ENCODE measurements at regions not wholly inside any gene's neighbourhood (a gene's known extent, or its start where the extent isn't known, plus 50 kb on each side); places are given as distances from the start of the nearest gene placed in this dataset.
"Not testable (repeated sequence)": the region's sequence is repeated elsewhere in the genome, so short reads cannot be mapped to it uniquely, and the experiment has no call there.

DNA sequence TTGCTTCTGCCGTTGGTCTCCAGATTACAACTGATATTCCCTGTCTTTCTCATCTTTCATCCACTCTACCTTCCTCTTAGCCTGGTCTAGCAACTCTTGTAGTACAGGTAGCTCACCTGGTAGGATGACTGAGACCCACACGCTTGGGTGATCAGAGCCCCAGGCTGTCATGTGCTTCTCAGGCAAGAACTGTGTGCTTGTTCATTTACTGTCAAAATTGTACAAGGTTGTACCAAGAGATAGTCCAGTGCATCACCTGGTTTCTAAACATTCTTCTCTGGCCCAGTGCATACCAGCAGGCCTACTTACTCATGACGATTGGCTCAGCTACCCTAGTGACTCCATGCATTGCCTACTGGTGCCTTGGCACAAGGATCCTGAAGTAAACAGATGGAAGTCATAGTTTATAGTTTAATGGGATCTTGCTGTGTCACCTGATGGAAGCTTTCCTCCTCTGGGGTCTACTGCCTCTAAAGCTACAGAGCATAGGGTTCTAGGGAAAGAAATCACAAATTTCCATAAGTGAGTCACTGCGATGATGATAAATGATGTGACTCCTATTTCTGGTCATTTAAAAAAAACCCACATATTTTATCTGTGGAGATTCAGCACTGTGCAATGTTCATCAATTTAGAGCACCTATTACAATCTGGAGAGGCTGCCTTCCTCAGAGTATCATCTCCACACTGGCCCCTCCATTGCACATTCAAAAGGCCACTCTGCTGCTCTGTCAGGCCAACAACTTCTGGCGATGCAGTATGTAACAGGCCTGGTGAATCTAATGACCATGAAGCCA lies 481.8 kb upstream of the MEIS1 start:
- no peak for DNase-seq (ENCODE audit: low read depth in 2 of 2)

DNA sequence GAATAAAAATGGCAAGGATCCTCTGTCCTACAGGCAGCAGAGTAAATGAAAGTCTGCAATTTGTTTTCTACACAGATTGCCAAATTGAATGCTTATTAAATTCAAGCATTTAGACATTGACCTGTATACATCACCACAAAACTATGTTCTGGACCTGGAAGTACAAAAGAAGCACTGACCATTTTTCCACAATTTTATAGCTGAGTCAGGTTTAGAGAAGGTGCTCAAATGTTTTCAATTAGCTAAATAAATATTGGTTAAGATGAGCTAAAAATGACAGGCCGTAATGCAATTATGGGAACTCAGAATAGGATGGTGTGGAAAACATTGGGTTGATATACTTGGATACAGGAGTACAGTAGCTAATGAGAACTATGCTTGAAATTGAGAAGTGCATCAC lies 490.7 kb upstream of the MEIS1 start:
- no peak for DNase-seq (ENCODE audit: low read depth in 2 of 2)

DNA sequence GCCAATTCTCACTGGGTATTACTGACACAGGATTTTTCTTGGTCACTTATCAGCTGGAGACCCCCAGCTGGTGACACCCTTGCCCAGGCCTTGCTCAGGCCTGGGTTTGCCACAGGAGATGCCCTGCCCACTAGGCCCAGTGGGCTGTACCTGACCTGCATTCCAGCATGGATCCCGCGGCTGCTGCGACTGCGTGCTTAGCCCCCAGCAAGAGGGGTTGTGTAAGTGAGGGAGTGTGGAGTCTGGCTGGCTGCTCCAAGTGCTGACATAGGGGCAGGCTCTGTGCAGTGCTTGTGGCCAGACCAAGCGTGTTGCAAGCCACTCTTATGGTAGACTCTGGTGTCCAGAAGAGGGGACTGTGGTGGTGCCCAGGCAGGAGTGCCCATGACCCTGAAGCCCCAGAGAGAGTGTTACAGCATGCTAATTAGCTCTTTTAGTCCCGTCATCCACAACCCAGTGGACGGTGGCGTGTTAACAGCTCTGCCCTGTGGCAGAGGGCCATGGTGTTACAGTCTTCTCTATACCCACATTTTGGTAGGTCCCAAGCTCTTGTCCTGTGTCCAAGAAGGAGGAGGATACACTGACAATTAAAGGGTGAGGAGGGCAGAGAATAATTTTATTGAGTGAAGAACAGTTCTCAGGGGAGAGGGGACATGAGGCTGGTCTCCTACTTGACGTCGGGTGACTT lies 491.7 kb upstream of the MEIS1 start:
- no peak for DNase-seq (ENCODE audit: low read depth in 2 of 2)

GRCh38 chr2:65940856-65941255 lies 494.1 kb upstream of the MEIS1 start:
- no peak for DNase-seq (ENCODE audit: low read depth in 2 of 2)

DNA sequence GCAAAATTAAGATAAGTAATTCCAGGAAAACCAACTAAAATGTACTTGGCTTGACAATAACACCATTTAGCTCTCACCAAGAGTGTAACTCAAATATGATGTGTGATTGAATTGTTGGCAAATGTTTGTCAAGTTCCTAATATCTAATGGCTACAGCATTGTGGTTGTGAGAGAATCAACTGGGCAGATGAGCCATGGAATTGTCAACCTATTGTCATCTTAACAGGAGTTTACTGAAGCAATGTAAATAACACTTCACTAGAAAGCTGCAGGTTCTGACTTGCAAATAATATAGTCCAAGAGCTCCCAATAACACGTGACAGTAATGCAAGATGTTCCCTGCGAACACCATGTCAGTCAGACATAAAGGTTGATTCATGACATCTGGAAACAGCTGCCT lies 495.2 kb upstream of the MEIS1 start:
- no peak for DNase-seq (ENCODE audit: low read depth in 2 of 2)

- DNase-seq (ENCODE audit: low read depth in 2 of 2): no peak
Observed at GRCh38 chr2:65937379-65938160, 497.4 kb upstream of the MEIS1 start.

GRCh38 chr2:65934992-65935629 lies 499.8 kb upstream of the MEIS1 start:
- no peak for DNase-seq (ENCODE audit: low read depth in 2 of 2)

- no peak for DNase-seq (ENCODE audit: low read depth in 2 of 2)
Observed at GRCh38 chr2:65932571-65932970, 500.2 kb upstream of the SPRED2 start.

DNA sequence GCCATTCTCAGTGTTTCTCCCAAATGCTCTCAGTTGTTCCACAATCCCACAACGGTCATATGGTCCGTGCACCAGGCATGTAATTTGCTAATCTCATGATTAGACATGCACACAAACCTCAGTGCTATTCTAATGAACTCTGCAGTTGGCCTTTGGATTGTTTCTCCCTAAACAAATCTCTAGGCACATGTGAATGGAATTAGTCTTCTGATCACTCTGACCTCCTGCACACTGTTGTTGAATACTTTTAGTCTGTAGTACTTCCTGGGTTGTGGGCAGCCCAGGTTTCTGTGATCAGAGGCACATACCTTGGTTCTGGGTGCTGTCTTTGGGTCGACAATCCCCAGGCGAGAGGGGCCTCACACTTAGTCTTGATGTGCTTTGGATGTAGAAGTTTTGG lies 498.7 kb upstream of the SPRED2 start:
- no peak for DNase-seq (ENCODE audit: low read depth in 2 of 2)

- DNase-seq (ENCODE audit: low read depth in 2 of 2): no peak
Observed at GRCh38 chr2:65930259-65930658, 497.9 kb upstream of the SPRED2 start.

DNA sequence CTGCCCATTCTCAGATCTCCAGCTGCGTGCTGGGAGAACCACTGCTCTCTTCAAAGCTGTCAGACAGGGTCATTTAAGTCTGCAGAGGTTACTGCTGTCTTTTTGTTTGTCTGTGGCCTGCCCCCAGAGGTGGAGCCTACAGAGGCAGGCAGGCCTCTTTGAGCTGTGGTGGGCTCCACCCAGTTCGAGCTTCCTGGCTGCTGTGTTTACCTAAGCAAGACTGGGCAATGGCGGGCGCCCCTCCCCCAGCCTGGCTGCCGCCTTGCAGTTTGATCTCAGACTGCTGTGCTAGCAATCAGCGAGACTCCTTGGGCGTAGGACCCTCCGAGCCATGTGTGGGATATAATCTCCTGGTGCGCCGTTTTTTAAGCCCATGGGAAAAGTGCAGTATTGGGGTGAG lies 497.3 kb upstream of the SPRED2 start:
- not testable (repeated sequence) for DNase-seq (ENCODE audit: low read depth in 2 of 2)

GRCh38 chr2:65922794-65923193 lies 490.4 kb upstream of the SPRED2 start:
- no peak for DNase-seq (ENCODE audit: low read depth in 2 of 2)

GRCh38 chr2:65922030-65922429 lies 489.6 kb upstream of the SPRED2 start:
- no peak for DNase-seq (ENCODE audit: low read depth in 2 of 2)

DNA sequence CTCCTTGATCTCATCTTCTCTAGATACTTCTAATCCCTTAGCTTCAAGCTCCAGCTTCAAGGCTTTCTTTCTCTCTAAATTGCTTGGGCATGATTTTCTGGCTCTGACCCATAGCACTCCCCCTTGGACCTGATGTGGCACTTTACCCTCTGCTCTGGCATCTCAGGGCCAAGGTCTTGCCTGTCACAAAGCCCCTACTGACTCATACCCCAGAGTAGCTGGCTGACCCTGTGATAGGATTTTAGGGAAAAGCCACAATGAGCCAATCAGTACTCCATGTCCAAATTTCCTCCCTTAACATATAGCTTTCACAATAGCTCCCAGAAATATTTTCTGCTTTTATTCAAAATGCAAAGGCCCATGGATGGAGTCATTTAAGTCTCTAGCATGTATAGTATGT lies 488.7 kb upstream of the SPRED2 start:
- no peak for DNase-seq (ENCODE audit: low read depth in 2 of 2)

GRCh38 chr2:65920659-65921058 lies 488.3 kb upstream of the SPRED2 start:
- DNase-seq (ENCODE audit: low read depth in 2 of 2): no peak

GRCh38 chr2:65919550-65920188 lies 487.3 kb upstream of the SPRED2 start:
- no peak for DNase-seq (ENCODE audit: low read depth in 2 of 2)

GRCh38 chr2:65918760-65919187 lies 486.4 kb upstream of the SPRED2 start:
- DNase-seq (ENCODE audit: low read depth in 2 of 2): no peak

DNA sequence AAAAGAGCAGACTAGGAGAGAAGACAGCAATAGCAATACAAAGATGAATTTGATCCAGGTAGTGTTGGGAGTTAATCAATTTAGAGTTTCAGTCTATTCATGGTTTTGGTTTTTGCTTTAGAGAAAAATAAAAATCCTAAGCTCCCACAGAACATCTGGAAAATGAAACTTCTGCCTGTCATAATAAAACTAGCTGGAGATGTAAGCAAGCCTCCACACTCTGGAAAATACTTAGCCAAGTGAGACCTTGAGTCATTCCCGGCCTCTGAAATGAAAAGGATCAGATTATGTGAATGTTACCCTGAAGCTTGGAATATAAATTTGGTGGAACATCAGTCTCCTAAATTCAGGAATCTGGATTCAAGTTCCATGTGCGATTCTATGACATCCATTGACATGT lies 485.6 kb upstream of the SPRED2 start:
- DNase-seq (ENCODE audit: low read depth in 2 of 2): no peak

DNA sequence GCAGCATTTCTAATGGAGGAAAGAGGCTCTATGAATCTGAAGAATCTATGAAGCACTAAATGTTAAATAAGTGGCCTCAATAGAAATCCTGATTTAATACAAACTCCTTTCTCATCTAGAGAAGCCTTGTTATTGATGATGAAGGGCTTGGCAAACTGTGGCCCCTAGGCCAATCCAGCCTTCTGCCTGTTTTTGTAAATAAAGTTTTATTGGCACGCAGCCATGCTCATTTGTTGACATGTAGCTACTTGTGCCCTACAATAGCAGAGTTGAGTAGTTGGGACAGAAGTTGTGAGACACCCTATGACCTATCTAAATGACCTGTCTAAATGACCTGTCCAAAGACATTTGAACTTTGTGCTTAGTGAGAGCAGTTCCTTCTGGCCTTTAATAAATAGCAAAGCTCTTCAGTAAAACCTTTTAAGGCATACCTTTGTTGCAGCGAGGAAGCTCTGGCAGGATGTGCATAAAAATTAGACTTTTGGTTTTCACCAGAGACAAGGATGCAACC lies 484.4 kb upstream of the SPRED2 start:
- DNase-seq (ENCODE audit: low read depth in 2 of 2): no peak

- no peak for DNase-seq (ENCODE audit: low read depth in 2 of 2)
Observed at GRCh38 chr2:65916177-65916576, 483.8 kb upstream of the SPRED2 start.

GRCh38 chr2:65915273-65915672 lies 482.9 kb upstream of the SPRED2 start:
- DNase-seq (ENCODE audit: low read depth in 2 of 2): no peak

Data from stimulated activated CD8-positive, alpha-beta memory T cell treated with anti-CD3 and anti-CD28 coated beads, Interleukin-2, amount 100 ng/mL, for 48 hours (primary cell).